UCSD-AML1 (cell line): ENCODE measurements at regions not wholly inside any gene's neighbourhood (a gene's known extent, or its start where the extent isn't known, plus 50 kb on each side); places are given as distances from the start of the nearest gene placed in this dataset.

Experiments
- DNase-seq: peaks from one replicate; lab custom pipeline; 2025; ENCODE audit not compliant: unreplicated experiment; lab: John Stamatoyannopoulos, UW

GRCh38 chr10:29858702-29859267 is 200.6 kb downstream of the JCAD start:
- DNase-seq = no peak

- DNase-seq = peak; percentile 73
These were observed 201.3 kb downstream of the JCAD start for GRCh38 chr10:29857843-29858701.

GRCh38 chr10:29856295-29856694 is 203.1 kb downstream of the JCAD start:
- no peak for DNase-seq

GRCh38 chr10:29853913-29854312 is 205.5 kb downstream of the JCAD start:
- DNase-seq = no peak

- no peak for DNase-seq
These were observed 208.1 kb downstream of the JCAD start for GRCh38 chr10:29851241-29851640.

GRCh38 chr10:29850371-29850770 is 209.0 kb downstream of the JCAD start:
- DNase-seq = no peak

GRCh38 chr10:29849886-29850285 is 209.5 kb downstream of the JCAD start:
- DNase-seq = no peak

- peak; percentile 52 for DNase-seq
These were observed 210.1 kb downstream of the JCAD start for GRCh38 chr10:29849126-29849833.

- no peak for DNase-seq
These were observed 212.1 kb upstream of the SVIL start for GRCh38 chr10:29846881-29847280.

GRCh38 chr10:29845166-29845565 is 210.4 kb upstream of the SVIL start:
- DNase-seq = no peak

- DNase-seq = no peak
These were observed 208.4 kb upstream of the SVIL start for GRCh38 chr10:29843143-29843542.

GRCh38 chr10:29841724-29842649 is 207.2 kb upstream of the SVIL start:
- peak; percentile 18 for DNase-seq

- no peak for DNase-seq
These were observed 205.9 kb upstream of the SVIL start for GRCh38 chr10:29840516-29841276.

GRCh38 chr10:29839826-29840515 is 205.2 kb upstream of the SVIL start:
- no peak for DNase-seq

GRCh38 chr10:29838539-29838938 is 203.8 kb upstream of the SVIL start:
- DNase-seq = no peak

- DNase-seq = no peak
These were observed 202.8 kb upstream of the SVIL start for GRCh38 chr10:29837586-29837985.

GRCh38 chr10:29836396-29836795 is 201.6 kb upstream of the SVIL start:
- no peak for DNase-seq

GRCh38 chr10:29835055-29835454 is 200.3 kb upstream of the SVIL start:
- no peak for DNase-seq
